ENCODE measurements at regions not wholly inside any gene's neighbourhood (a gene's known extent, or its start where the extent isn't known, plus 50 kb on each side); places are given as distances from the start of the nearest gene placed in this dataset.
"Not testable (repeated sequence)": the region's sequence is repeated elsewhere in the genome, so short reads cannot be mapped to it uniquely, and the experiment has no call there.

GRCh38 chr5:163352531-163352930, 84.9 kb upstream of the CCNG1 start:
- DNase-seq (ENCODE audit: low read depth in 3 of 3): no peak

GRCh38 chr5:163355811-163356210, 81.6 kb upstream of the CCNG1 start:
- not testable (repeated sequence) for DNase-seq (ENCODE audit: low read depth in 3 of 3)

- no peak for DNase-seq (ENCODE audit: low read depth in 3 of 3)
These were observed 79.8 kb upstream of the CCNG1 start for GRCh38 chr5:163357636-163358035.

- no peak for DNase-seq (ENCODE audit: low read depth in 3 of 3)
These were observed 76.7 kb upstream of the CCNG1 start for GRCh38 chr5:163360656-163361055.

GRCh38 chr5:163361450-163361849, 75.9 kb upstream of the CCNG1 start:
- no peak for DNase-seq (ENCODE audit: low read depth in 3 of 3)

- no peak for DNase-seq (ENCODE audit: low read depth in 3 of 3)
These were observed 74.5 kb upstream of the CCNG1 start for GRCh38 chr5:163362840-163363371.

GRCh38 chr5:163363389-163363788, 74.0 kb upstream of the CCNG1 start:
- DNase-seq (ENCODE audit: low read depth in 3 of 3): no peak

- no peak for DNase-seq (ENCODE audit: low read depth in 3 of 3)
These were observed 70.6 kb upstream of the CCNG1 start for GRCh38 chr5:163366757-163367156.

GRCh38 chr5:163369776-163370385, 67.5 kb upstream of the CCNG1 start:
- DNase-seq (ENCODE audit: low read depth in 3 of 3): no peak

GRCh38 chr5:163373436-163374084, 63.8 kb upstream of the CCNG1 start:
- DNase-seq (ENCODE audit: low read depth in 3 of 3): no peak

GRCh38 chr5:163377982-163378381, 59.4 kb upstream of the CCNG1 start:
- DNase-seq (ENCODE audit: low read depth in 3 of 3): no peak

GRCh38 chr5:163379298-163380155, 57.9 kb upstream of the CCNG1 start:
- DNase-seq (ENCODE audit: low read depth in 3 of 3): no peak

GRCh38 chr5:163381832-163382231, 55.6 kb upstream of the CCNG1 start:
- DNase-seq (ENCODE audit: low read depth in 3 of 3): no peak

GRCh38 chr5:163383754-163384153, 53.6 kb upstream of the CCNG1 start:
- DNase-seq (ENCODE audit: low read depth in 3 of 3): no peak

GRCh38 chr5:163384669-163385068, 52.7 kb upstream of the CCNG1 start:
- DNase-seq (ENCODE audit: low read depth in 3 of 3): no peak

GRCh38 chr5:163385271-163385670, 52.1 kb upstream of the CCNG1 start:
- no peak for DNase-seq (ENCODE audit: low read depth in 3 of 3)

GRCh38 chr5:163385824-163386223, 51.6 kb upstream of the CCNG1 start:
- DNase-seq (ENCODE audit: low read depth in 3 of 3): no peak

- DNase-seq (ENCODE audit: low read depth in 3 of 3): no peak
These were observed 51.0 kb upstream of the CCNG1 start for GRCh38 chr5:163386352-163386751.

- DNase-seq (ENCODE audit: low read depth in 3 of 3): no peak
These were observed 49.6 kb upstream of the CCNG1 start for GRCh38 chr5:163387589-163388343.
